Tongue (tissue), 1 donor: ENCODE measurements at regions not wholly inside any gene's neighbourhood (a gene's known extent, or its start where the extent isn't known, plus 50 kb on each side); places are given as distances from the start of the nearest gene placed in this dataset.
A peak's percentile ranks its signal among the peaks of the same experiment; 100 is the strongest.

Source experiments
- DNase-seq: peaks from one replicate; pipeline ENCODE4 v3.0.0-alpha.2; 2015

- no peak for DNase-seq
Measured at GRCh38 chr11:106594751-106595351, 423.4 kb downstream of the GUCY1A2 start.

- DNase-seq, result no peak
Measured at GRCh38 chr11:106601684-106602297, 416.5 kb downstream of the GUCY1A2 start.

DNA sequence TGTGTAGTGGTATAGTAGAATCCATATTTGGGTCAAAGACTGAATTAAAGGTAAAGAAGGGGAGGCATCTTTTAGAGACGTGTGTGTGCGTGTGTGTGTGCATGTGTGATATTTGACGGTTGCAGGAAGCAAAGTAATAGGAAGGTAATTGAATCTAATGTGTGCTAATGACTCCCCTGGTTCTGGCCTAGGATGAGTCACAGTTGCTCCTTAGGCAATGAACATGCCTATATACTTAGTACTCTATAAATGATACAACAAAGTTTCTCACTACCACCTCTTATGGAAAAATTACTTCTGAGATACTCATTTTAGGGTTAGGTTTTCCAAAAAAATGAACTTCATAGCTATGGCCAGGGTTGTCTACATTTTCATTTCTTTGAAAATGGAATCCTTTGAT, 409.6 kb downstream of the GUCY1A2 start:
- no peak for DNase-seq

DNA sequence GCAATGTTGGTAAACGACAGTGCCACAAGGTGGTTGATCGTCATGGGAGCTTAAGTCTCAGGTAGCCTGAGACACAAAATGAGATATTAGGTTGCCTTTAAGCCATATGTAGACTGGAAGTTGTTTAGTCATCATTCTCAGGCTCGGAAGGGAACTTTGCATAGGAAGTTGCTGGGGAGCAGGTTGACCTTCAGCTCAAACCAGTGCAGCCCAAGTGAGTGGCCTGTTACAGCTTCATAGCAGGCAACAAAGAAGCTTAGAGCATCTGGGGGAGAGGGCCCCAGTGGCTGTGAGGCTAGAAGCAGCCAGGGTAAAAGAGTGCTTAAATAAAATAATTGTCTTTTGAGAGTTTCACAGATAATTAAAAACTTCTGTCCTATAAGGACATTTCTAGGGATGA, 404.0 kb downstream of the GUCY1A2 start:
- DNase-seq, result no peak

GRCh38 chr11:106619320-106619990, 398.8 kb downstream of the GUCY1A2 start:
- DNase-seq, result no peak

DNA sequence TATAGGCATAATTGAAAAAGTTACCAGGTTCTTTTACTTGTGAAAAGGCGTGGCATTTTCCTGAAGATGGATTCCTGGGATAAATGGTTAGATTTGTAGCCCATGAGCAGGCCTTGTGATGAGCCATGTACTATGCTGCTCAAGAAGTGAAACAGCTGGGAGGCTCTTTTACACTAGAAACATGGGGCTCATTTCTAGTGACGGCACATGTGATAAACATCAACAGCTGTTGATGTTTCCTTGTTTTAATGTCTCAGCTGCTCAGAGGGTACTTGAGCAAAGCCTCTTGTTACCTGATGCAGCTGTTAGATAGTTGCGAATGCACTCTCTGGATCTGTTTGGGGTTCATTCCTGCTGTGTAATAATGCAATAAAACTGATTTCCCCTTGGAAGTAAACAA, 396.8 kb downstream of the GUCY1A2 start:
- peak; percentile 50 for DNase-seq
